HG03103 (cell line): ENCODE measurements at regions not wholly inside any gene's neighbourhood (a gene's known extent, or its start where the extent isn't known, plus 50 kb on each side); places are given as distances from the start of the nearest gene placed in this dataset.

ENCODE experiments used
- ATAC-seq: cut with Tn5 transposase; IDR thresholded peaks from one replicate; pipeline ENCODE4 v1.9.1; 2021; ENCODE audit warnings: low read depth; ENCODE audit not compliant: unreplicated experiment

- ATAC-seq, result no peak
Measured at GRCh38 chr10:117698809-117699208, 156.3 kb downstream of the EMX2 start.

GRCh38 chr10:117699436-117700075 is 157.0 kb downstream of the EMX2 start:
- no peak for ATAC-seq

- ATAC-seq, result no peak
Measured at GRCh38 chr10:117710181-117710798, 167.7 kb downstream of the EMX2 start.

GRCh38 chr10:117716889-117717288 is 174.3 kb downstream of the EMX2 start:
- no peak for ATAC-seq

GRCh38 chr10:117718986-117719920 is 176.7 kb downstream of the EMX2 start:
- no peak for ATAC-seq

GRCh38 chr10:117720931-117721835 is 178.6 kb downstream of the EMX2 start:
- ATAC-seq, result no peak

GRCh38 chr10:117721873-117722272 is 179.3 kb downstream of the EMX2 start:
- no peak for ATAC-seq

GRCh38 chr10:117723343-117723742 is 180.8 kb downstream of the EMX2 start:
- no peak for ATAC-seq

- ATAC-seq, result no peak
Measured at GRCh38 chr10:117725993-117726392, 183.4 kb downstream of the EMX2 start.

- no peak for ATAC-seq
Measured at GRCh38 chr10:117726596-117727295, 184.2 kb downstream of the EMX2 start.

- no peak for ATAC-seq
Measured at GRCh38 chr10:117727421-117727820, 184.9 kb downstream of the EMX2 start.

GRCh38 chr10:117728087-117728486 is 185.5 kb downstream of the EMX2 start:
- ATAC-seq, result no peak

- ATAC-seq, result no peak
Measured at GRCh38 chr10:117729156-117729555, 186.6 kb downstream of the EMX2 start.

GRCh38 chr10:117731121-117731791 is 188.7 kb downstream of the EMX2 start:
- no peak for ATAC-seq

- ATAC-seq, result no peak
Measured at GRCh38 chr10:117734731-117735405, 192.3 kb downstream of the EMX2 start.

GRCh38 chr10:117736655-117737054 is 194.1 kb downstream of the EMX2 start:
- ATAC-seq, result no peak

- ATAC-seq, result no peak
Measured at GRCh38 chr10:117740088-117740487, 197.5 kb downstream of the EMX2 start.

- no peak for ATAC-seq
Measured at GRCh38 chr10:117740691-117741222, 198.2 kb downstream of the EMX2 start.
